ENCODE measurements at regions not wholly inside any gene's neighbourhood (a gene's known extent, or its start where the extent isn't known, plus 50 kb on each side); places are given as distances from the start of the nearest gene placed in this dataset.
"Not testable (repeated sequence)": the region's sequence is repeated elsewhere in the genome, so short reads cannot be mapped to it uniquely, and the experiment has no call there.

DNA sequence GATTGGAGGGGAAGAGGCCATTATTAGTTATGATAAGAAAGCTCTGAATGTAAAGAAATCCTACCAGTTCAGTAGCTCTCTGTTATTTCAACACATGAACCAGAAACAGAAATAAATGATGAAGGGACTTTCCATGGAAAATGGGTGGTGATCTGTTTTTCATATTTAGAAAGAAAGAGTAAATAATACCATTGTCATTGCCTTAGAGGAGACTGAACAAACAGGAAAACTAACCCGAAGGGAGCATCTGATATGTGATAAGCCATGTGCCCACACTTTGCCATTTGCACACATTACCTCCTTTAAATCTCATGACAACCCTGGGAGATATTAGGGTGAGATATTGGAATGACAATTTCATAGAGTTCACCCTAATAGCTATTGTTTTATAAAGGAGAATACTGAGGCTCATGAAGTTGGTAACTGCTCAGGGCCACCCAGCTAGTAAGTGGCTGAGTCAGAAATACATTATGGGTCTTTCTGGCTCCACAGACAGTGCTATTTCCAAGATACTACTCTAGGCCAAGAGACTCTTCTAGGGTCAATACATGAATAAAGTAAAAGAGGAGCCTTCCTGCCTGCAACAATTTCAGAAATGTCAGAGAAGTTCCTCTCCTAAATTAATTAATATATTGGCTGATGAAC is 111.0 kb upstream of the SLIT3 start:
- no peak for DNase-seq

DNA sequence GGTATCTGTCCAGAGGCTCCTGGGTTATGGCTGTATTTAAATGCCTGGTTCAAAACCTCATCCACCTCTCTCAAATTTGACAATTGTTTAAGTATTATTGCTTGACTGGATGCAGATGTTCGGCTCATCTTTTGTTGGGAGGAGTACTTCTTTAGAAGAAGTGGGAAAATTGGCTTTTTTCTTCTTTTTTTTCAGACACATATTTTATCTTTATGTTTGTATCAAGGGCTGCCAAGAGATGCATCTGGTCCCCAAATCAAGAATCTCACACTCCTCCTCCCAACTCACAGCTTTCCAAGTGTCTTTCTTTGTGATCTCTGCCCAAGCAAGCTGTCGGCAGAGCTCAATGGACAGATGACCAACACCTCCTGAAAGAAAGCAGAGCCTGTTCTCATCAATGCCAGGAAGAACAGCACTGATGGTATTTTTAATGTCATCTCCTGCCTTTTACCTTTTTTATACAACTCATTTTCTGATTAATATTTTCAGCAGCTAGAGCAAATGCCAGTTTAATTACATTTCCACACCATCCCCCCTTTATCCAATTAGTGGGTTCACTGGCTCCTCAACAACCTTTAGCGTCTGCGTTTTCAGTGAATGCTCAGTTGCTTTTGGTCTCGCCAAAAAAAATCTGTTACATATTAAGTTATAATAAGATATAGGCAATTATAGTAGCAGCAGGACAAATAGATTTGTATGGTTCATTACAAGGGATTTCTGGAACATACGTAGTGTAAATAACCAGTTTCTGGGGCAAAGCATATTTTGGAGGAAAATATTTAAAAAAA is 110.3 kb upstream of the SLIT3 start:
- no peak for DNase-seq

DNA sequence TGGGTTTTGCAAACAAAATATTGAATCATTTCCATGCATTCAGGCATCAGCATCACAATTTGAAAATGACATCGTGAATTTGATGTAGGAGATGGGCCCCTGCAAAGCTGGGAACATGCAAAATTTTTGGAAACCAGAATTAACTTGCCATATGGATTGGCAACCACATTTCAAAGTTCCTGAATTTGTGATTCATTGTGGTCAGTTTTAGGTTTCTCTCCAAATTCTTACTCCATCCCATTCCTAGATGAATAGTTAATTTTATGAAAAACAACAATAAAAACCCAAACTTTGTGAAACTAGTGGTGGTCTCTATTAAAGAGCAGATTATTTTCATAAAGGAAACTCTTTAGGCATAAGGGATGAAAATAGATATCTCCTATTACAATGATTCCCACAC is 107.8 kb upstream of the SLIT3 start:
- DNase-seq, result no peak

DNA sequence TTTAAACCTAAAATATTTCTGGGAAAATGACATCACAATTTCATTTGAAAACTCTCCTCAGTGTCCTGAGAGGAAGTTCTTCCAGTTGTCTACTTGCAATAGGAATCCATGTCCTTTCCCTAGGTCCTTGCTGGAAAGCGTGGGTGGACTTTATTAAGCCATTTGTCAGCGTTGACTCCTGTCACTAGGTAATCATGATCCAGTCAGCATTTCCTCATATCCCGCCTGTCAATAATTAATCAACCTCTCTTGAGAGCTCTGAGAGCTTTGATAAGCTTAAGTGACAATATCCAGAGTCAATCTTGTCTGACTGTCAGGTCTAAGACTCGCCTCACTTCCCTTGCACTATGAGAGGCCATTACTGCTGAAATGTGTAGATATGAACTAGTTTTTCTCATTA is 107.2 kb upstream of the SLIT3 start:
- DNase-seq, result no peak

DNA sequence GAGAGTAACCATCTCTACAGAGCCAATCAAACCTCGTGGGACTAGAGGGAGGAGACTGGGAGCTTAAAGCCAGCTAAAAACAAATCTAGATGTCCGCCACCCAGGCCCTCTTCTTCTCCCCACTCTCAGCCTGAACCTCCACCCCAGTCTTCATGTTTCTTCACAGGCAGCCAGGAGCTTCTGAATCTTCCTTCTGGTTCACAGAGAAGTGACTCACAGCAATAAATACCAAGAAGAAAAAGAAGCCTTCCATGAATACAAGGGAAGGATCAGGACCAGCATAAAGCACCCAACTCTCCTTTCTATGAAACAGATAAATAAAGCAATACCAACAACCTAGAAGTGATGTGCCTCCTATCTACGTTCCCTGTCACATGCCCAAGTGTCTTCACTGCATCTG is 103.3 kb upstream of the SLIT3 start:
- DNase-seq, result no peak

DNA sequence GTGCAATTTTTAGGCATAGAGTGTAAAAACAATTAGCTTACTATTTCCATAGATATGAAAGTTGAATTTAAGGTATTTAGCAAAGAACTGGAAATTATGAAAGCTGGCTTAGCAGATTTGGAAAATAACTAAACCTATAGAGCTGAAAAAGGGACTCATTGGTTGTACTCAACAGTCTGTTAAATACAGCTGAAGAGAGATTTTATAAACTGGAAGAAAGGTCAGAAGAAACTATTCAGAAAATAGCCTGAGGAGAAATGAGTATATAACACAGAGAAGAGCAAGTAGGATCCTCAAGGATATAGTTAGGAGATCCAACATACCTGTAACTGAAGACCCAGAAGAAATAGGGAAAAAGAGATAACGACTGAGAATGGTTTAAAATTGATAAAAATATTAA is 97.6 kb upstream of the SLIT3 start:
- no peak for DNase-seq

DNA sequence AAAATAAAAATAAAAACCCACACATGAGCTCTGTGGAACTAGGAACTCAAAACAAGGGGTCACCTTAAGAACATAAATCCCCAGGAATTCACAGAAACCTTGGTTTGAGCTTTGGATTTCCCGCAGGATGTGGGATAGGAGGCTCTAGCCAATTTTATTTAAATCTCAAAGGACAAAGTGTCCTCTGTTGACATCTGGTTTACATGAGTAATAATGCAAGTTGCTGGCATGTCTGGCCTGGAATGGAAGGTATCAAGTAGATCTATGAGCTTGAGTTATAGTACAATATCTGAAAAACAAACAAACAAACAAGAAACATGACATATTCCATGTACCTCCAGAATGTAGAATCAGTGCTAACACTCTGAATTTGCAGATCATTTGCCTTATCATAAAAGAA is 94.2 kb upstream of the SLIT3 start:
- DNase-seq, result no peak

DNA sequence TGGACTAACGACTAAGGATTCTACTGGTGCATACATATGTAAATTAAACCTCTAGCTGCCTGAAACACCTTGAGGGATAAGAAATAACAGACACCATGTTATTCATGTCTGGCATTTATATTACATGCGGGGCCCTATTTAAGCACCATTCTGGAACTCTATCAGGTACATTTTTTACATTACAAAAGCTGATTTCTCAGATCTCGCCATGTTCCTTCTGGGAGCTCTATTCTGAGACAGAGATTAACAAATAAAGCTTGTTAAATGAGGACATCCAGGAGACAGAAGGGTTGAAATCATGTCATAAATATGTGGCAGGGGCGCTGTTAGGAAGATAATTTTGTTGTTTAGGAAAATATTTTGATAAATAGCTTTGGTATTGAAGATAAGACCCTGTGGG is 93.4 kb upstream of the SLIT3 start:
- no peak for DNase-seq

DNA sequence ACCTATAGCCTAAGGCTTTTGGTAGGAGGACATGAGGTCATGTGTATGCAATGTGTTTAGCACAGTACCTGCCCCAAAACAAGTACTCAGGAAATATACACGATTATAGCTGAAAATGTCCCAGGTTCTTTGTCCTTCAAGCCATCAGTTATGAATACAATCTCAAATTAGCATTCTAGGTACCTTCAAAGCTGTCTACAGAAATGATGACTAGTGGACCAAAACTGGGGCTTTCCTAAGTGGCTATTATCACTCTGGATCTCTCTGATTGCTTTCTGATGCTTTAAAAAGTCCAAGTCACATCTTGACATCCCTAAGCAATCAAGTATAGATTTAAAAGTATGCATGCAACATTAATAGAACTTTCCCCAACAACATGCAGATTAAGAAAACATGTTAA is 93.0 kb upstream of the SLIT3 start:
- DNase-seq, result no peak

DNA sequence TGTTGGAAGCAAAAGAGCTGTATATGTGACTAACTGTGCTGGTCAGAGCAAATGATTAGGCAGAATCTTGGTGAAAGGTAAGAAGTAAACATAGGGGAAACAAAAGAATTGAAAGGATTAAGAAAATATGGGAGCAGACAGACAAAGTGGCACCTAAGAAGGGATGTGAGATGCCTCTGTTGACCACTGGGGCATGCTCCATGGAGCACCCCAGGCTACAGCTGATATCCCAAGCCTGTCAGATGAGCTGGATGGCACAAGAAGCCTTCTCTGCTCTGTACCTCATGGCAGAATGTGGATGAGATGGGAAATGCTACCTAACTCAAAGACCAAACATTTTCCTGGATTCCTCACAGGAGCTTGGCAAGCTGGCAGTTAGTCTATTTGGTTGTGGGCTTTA is 89.3 kb upstream of the SLIT3 start:
- DNase-seq, result no peak

DNA sequence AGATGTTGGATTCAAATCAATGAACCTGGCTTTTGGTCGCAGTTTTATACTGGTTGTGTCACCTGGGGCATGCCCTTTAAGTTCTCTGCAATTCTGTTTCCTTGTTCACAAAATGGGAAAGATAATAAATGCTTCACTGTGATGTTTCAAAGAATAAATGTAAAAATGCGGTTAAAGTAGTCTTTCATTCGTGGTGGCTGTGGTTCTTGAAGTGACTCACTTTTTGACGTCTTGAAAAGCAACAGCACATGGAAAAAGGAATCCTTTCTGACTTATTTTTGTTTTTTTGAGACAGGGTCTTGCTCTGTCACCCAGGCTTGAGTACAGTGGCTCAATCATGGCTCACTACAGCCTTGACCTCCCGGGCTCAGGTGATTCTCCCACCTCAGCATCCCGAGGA is 88.4 kb upstream of the SLIT3 start:
- no peak for DNase-seq

DNA sequence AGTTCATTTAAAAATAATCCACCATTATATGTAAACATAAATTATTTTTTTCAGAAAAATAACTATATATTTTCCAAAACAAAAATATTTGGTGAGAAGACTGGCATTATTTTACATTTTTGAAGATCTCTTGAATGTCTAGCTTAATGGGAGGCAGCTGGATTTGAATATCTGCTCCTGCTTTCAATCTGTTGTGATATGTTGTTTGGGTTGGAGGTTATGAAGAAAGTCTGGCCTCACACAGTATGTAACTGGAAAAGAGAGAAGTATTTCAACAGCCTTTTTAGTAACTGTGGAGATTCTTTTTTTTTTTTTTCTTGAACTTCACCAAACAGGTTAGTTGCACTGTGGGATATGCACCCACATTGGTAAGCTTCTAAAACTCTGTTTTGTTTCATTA is 84.7 kb upstream of the SLIT3 start:
- no peak for DNase-seq

DNA sequence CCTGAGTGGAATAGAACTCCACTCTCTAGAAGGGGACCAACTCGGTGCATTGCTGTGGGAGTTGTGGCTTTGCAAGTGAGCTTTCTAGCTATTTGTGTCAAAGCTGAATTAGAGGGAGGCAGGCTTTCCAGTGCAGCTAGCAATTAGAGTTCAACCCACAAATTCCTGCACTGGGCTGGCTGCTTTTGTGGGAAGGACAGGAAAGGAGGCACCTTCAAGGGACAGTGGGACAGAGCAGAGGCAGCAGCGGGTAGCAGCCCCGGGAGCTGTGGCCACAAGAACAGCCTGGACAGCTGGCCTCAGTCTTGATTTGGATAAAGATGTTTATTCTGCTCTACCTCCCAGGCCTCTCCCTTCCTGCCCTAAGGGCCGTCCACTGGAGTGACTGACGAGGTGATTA is 83.7 kb upstream of the SLIT3 start:
- no peak for DNase-seq

DNA sequence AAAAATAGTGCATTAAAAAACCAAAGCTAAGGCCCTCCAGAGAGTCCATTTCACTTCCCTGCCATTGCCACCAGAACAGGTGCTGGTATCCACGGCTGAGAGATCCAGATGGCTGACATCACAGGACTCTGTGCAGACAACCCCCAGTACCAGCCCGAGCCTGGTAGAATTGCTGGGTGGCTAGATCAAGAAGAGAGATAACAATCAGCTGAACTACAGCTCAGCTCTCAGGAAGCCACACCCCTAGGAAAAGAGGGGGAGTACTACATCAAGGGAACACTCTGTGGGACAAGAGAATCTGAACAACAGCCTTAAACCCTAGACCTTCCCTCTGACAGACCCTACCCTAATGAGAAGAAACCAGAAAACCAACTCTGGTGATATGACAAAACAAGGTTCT is 73.8 kb upstream of the SLIT3 start:
- no peak for DNase-seq

DNA sequence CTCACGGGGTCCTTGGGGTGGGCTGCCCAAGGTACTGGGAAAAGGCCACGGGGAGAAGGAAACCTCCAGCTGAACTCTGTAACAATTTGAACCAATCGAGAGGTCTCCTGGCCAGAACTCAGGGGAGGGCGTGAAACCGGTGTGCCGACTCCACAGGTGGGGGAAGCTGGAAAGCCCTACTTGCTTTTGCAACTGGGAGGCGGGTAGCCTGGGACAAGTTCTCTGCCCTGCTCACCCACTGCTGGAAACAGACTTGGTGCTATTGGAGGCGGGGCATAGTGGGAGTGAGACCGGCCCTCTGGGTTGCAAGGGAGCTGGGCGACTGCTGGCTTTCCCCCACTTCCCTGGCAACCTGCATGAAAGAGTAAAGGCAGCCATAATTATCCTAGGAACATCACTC is 73.2 kb upstream of the SLIT3 start:
- no peak for DNase-seq

DNA sequence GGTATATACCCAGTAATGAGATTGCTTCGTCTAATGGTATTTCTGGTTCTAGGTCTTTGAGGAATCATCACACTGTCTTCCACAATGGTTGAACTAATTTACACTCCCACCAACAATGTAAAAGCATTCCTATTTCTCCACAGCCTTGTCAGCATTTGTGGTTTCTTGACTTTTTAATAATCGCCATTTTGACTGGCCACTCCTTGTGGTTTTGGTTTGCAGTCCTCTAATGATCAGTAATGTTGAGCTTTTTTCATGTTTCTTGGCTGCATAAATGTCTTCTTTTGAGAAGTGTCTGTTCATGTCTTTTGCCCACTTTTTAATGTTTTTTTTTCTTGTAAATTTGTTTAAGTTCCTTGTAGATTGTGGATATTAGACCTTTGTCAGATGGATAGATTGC is 70.9 kb upstream of the SLIT3 start:
- DNase-seq, result not testable (repeated sequence)

DNA sequence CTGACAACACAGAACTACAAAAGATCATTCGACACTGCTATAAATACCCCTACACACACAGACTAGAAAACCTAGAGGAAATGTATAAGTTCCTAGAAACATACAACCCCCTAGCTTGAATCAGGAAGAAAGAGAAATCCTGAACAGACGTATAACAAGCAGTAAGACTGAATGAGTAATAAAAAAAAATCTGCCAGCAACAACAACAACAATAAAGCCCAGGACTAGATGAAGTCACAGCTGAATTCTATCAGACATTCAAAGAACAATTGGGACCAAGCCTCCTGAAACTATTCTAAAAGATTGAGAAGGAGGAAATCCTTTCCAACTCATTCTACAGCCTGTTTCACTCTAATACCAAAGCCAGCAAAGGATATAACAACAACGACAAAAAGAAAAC is 68.2 kb upstream of the SLIT3 start:
- no peak for DNase-seq

DNA sequence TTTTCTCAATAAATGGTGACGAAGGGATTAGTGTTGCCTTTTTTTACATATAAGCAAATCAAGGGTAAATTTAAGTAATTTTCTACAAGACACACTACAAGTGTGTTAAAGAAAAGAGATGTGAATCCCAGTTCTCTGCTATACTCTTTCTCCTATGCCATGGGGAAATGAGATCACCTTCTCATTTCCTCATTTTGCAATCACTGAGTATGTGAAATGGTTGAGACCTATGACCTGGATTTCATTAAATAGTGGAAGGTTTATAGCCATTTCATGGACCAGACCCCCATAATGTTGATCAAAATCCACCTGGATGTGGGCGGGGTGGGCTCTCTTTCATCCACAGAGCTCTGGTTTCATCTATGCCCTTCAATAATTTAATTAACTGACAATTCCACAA is 66.9 kb upstream of the SLIT3 start:
- no peak for DNase-seq

DNA sequence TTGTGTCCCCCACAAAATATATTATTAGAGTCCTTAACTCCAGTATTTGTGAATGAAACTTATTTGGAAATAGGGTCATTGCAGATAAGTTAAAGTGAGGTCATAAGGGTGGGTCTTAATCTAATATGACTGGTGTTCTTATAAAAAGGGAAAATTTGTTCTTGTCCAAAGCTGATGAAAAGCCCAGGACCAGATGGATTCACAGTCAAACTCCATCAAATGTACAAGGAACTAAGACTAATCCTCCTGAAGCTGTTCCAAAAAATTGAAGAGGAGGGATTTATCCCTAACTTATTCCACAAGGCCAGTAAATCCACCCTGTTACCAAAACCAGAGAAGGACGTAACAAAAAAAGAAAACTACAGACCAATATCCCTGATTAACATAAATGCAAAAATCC is 56.4 kb upstream of the SLIT3 start:
- no peak for DNase-seq

DNA sequence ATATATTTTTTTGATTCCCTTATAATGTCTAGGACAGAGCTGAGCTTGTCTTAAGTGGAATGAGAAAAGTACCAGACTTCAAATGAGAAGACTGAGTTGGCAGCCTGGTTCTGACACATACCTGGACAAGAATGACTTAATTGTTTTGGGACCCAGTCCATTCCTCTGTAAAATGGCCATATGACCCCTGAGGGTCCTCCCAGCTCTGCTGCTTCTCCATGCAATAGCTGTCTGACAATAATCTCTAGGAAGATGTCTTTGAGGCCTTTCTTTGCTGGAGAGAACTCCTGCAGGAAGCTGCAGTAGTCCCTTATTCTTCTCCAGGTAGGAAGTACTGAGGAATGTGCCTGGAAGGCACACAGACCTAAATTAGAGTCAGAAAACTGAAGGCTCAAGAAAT is 55.9 kb upstream of the SLIT3 start:
- DNase-seq, result no peak

DNA sequence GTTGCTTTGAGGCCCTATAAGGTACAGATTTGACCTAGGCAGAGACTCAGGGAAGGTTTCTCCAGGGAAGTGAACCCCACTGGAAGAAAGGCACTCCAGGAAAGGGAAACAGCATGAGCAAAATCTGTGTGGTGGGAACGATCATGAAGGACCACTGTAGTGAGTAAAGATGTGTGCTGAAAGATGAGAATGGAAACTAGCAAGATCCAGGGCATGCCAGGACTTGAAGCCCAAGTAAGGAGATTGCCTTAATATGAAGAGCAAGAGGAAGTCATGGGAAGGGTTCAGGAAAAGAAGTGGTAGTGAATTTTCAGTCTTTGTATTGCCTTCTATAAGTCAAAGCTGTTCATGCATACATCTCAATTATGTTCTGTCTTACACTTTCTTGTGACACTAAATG is 55.2 kb upstream of the SLIT3 start:
- DNase-seq, result no peak

DNA sequence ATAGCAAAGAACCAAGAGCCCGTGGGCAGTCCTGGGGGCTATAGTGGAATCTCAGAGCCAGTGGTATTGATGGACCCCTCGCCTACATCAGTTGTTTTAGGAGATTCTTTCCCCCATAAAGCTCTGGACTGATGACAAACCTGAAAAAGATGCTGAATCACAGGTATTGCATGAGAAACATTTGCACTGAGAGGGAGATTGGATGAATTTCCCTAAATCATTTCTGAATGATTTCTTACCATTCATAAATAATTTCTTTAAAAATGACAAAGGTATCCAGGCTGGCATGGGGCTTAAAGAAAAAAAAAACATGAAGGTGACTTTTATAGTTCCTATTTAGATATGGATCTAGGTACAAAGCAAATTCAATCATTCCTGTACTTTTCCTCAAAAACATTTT is 54.0 kb upstream of the SLIT3 start:
- no peak for DNase-seq

DNA sequence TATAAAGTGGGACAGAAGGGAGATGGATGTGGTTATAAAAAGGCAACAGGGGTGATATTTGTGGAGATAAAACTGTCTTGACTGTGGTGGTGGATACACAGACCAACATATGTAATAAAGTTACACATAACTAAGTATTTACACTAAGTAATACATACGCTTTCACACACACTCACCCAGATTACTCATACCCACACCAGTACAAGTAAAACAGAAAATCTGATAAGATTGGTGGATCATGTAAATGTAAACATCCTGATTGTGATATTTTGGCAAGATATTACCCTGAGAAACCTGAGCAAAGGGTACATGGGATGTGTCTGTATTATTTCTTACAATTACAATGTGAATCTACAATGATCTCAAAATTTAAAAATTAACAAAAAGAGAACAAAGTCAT is 53.3 kb upstream of the SLIT3 start:
- no peak for DNase-seq

DNA sequence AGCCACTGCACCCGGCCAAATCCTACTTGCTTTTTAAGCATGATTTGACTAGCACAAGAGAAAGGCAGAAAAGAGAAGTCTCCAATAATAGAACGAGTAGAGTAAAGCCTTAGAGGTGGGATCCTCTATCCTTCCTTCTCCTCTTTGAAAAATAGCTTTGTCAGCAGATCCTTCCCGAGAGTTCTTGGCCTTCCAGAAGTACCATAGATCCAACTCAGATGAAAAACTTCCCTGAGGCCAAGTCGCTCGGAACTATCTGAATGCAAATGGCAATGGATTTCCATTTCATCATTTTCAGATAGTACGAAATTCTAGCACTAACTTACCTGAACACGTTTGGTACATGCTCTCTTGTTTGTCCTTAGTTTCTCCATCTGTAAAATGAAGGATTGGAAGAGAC is 52.0 kb upstream of the SLIT3 start:
- no peak for DNase-seq

DNA sequence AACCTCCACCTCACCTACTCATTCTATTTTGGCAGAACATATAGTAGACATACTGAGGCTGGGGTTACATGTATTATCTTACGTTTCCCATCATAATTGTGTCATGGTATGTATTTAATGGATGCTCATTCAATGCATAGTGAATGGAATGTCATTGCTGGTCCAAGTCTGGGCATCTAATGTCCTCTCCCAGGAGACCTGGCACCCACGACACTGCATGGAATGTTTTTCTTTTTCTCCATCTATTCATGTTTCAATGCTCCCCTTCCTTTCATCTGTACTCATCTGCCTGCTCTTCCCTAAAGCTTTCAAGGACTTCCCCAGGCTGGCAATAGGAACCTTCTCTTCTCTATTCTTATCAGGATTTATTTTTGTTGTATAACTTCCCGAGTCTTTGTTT is 50.8 kb upstream of the SLIT3 start:
- DNase-seq, result no peak

All from hematopoietic multipotent progenitor cell treated with erythropoietin and hydrocortisone succinate and interleukin-3 and kit ligand, for 8 days (in vitro differentiated cells).